IPS DF 6.9 (cell line): ENCODE measurements at regions not wholly inside any gene's neighbourhood (a gene's known extent, or its start where the extent isn't known, plus 50 kb on each side); places are given as distances from the start of the nearest gene placed in this dataset.
"Not testable (repeated sequence)": the region's sequence is repeated elsewhere in the genome, so short reads cannot be mapped to it uniquely, and the experiment has no call there.

ENCODE experiments used
- DNase-seq: peaks from one replicate; pipeline ENCODE4 v3.0.0-alpha.2; 2013; ENCODE audit warnings: low read depth, low spot score
- H3K27ac ChIP-seq: one replicate; pipeline ENCODE4 v1.5.1; 2013; ENCODE audit warnings: low read length, control low read depth
- H3K27me3 ChIP-seq: 2 replicates; pipeline ENCODE4 v1.6.1; 2013; ENCODE audit warnings: mild to moderate bottlenecking, low read length; ENCODE audit not compliant: control insufficient read depth, insufficient read depth
- H3K36me3 ChIP-seq: 2 replicates; pipeline ENCODE4 v1.6.1; 2013; ENCODE audit warnings: low read length; ENCODE audit not compliant: control insufficient read depth, insufficient read depth
- H3K4me1 ChIP-seq: 2 replicates; pipeline ENCODE4 v1.6.1; 2013; ENCODE audit warnings: low read length; ENCODE audit not compliant: control insufficient read depth, insufficient read depth
- H3K4me3 ChIP-seq: 2 replicates; pipeline ENCODE4 v1.5.1; 2013; ENCODE audit warnings: mild to moderate bottlenecking, low read length
- H3K9me3 ChIP-seq: 2 replicates; pipeline ENCODE4 v1.6.1; 2013; ENCODE audit warnings: low read length, inconsistent platforms; ENCODE audit not compliant: control insufficient read depth, insufficient read depth
- WGBS: extraction: QIAGEN DNeasy Blood & Tissue Kit; methylation state at CpG from one replicate; pipeline ENCODE4 v1.1.7; 2013; ENCODE audit warnings: mixed read lengths, missing lambda C conversion rate; ENCODE audit not compliant: insufficient read length, insufficient coverage; 5-methylcytosine and 5-hydroxymethylcytosine counted together

DNA sequence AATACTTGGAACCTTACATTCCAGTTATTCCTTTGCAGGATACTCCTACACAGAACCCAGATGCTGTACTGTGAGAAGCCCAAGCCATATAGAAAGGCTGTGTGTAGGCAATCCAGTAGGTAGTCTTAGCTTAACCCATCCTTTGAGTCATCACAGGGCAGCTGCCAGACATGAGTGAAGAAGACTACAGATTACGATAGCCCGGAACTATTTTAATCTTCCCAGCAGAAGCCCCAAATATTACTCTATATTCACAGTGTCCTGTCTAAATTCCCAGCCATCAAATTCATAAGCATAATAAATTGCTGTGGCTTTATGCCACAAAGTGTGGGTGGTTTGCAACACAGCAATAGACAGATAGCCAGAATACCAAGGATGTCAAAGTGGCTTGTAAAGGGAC, 474.1 kb upstream of the STEAP1 start:
- H3K9me3 ChIP-seq: no peaks in the 10 kb centered on the region
- no peaks in the 10 kb centered on the region for H3K27me3 ChIP-seq
- H3K36me3 ChIP-seq: no peaks in the 10 kb centered on the region
- DNase-seq: no peak
- H3K4me1 ChIP-seq: no peaks in the 10 kb centered on the region
- no peak overlapping the region for H3K27ac ChIP-seq
- no CpG with 5 or more reads among the region's 2 CpGs for WGBS
- H3K4me3 ChIP-seq: no peak overlapping the region

DNA sequence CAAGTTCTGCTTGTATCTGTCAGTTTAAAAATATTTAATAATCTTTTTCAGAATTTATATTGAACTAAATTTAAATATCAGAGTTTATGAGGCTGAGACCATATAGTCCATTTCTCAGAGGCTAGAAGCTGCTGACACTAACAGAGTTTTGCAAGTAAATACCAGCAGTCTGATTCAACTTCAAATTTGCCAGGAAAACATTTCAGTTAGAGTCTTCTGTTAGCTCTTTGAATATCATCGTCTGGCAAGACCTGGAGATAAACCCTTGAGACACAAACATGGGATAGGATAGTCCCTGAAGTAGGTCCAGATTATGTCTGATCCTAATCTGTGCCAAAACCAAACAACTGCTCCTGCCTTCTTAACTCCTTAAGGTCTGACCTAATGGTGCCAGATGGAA, 472.8 kb upstream of the STEAP1 start:
- no peaks in the 10 kb centered on the region for H3K36me3 ChIP-seq
- H3K27me3 ChIP-seq: no peaks in the 10 kb centered on the region
- no peaks in the 10 kb centered on the region for H3K9me3 ChIP-seq
- H3K4me3 ChIP-seq: no peak overlapping the region
- H3K4me1 ChIP-seq: no peaks in the 10 kb centered on the region
- no peak overlapping the region for H3K27ac ChIP-seq
- DNase-seq: no peak
- WGBS: no CpG with 5 or more reads among the region's 1 CpG

DNA sequence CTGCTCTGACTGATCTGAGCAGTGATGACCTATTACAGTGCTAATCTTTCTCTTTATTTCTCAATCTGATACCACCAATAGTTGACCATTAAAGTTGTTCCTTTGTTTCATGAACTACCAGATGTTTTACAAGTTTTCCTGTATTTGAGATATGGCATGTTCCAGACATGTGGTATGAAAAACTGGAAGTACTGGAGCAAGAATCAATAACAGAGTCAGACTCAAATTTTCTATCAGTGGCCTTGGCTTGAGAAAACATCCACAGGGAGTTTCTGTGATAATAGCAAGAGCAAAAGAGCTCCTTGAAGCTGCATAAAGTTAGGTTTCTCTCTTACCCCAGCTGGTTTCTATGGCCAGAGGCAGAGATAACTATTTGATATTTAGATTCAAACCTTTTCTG, 469.0 kb upstream of the STEAP1 start:
- Histone ChIP-seq H3K4me1 (no peaks in the 10 kb centered on the region), H3K36me3 (no peaks in the 10 kb centered on the region), H3K27ac (no peak overlapping the region), H3K4me3 (no peak overlapping the region), H3K27me3 (no peaks in the 10 kb centered on the region), H3K9me3 (no peaks in the 10 kb centered on the region)
- no peak for DNase-seq

DNA sequence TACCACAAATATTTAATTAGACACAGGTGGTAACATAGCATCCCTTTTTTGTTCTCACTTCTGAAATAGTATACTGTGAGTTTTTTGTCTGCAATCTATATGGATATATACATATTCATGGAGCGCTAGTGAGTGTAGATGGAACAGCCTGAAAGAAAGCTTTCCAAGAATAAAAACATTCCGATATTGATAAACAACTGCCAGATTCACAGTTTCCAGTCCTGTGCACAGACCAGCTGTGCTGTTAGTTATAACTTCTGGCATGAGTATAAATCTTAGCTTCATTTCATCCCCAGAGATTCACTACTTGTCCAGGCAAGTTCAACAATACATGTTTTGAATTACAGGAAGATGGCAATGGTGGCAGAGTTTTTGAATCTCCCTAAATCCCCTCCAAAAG, 467.1 kb upstream of the STEAP1 start:
- Histone ChIP-seq H3K27me3 (no peaks in the 10 kb centered on the region), H3K36me3 (no peaks in the 10 kb centered on the region), H3K4me3 (no peak overlapping the region), H3K4me1 (no peaks in the 10 kb centered on the region), H3K27ac (no peak overlapping the region), H3K9me3 (no peaks in the 10 kb centered on the region)
- DNase-seq: no peak
- no CpG with 5 or more reads among the region's 2 CpGs for WGBS

DNA sequence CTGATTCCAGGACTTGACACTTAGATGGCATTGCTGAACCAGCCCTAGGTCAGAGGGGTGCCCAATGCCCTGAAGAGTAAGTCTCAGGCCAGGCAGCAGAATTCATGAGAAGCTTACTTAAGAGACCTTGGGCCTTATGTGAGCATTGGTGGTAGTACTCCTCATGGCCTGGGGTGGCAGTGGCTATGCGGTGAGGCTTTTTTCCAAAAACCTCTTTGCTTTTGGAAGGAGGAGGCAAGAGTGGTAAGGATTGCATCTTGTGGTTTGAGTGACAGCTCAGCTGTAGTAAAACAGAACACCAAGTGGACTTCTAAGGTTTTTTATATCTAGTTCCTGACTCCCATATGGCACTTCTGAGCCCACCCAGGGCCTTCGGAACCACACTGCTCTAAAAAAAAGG, 459.0 kb upstream of the STEAP1 start:
- no peak overlapping the region for H3K27ac ChIP-seq
- H3K9me3 ChIP-seq: no peaks in the 10 kb centered on the region
- no peak overlapping the region for H3K4me3 ChIP-seq
- no peaks in the 10 kb centered on the region for H3K4me1 ChIP-seq
- DNase-seq: no peak
- no CpG with 5 or more reads among the region's 2 CpGs for WGBS
- H3K36me3 ChIP-seq: no peaks in the 10 kb centered on the region
- no peaks in the 10 kb centered on the region for H3K27me3 ChIP-seq

DNA sequence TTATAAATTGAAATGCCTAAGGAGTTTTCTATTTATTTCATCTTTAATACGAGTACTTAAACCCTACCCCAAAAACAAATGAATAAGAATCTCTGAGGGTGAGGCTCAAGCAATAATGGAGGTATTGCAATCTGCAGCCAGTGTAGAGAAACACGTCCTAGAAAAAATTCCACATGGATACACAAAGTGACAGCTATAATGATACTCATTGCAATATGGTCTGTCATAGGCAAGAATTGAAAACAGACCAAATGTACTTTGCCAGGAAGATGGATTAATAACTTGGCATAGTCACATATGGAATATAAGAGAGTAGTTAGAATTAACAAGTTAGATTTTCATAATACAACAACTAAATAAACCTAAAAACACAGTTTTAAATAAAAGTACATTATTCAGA, 440.1 kb upstream of the STEAP1 start:
- WGBS: no CpG with 5 or more reads among the region's 2 CpGs
- DNase-seq: no peak
- H3K9me3 ChIP-seq: no peaks in the 10 kb centered on the region
- no peaks in the 10 kb centered on the region for H3K36me3 ChIP-seq
- H3K4me1 ChIP-seq: no peaks in the 10 kb centered on the region
- H3K27me3 ChIP-seq: no peaks in the 10 kb centered on the region
- no peak overlapping the region for H3K4me3 ChIP-seq
- H3K27ac ChIP-seq: no peak overlapping the region

DNA sequence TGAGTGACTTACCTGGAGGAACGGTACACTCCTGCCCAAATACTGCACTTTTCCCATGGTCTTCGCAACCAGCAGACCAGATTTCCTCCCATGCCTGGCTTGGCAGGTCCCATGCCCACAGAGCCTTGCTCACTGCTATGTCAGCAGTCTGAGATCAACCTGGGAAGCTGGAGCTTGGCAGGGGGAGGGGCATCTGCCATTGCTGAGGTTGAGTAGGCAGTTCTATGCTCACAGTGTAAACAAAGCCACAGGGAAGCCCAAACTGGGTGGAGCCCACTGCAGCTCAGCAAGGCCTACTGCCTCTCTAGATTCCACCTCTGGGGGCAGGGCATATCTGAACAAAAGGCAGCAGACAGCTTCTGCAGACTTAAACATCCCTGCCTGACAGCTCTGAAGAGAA, 435.3 kb upstream of the STEAP1 start:
- not testable (repeated sequence) for DNase-seq, H3K9me3 ChIP-seq, H3K27me3 ChIP-seq, H3K27ac ChIP-seq, H3K36me3 ChIP-seq, H3K4me3 ChIP-seq, H3K4me1 ChIP-seq
- WGBS: no CpG with 5 or more reads among the region's 2 CpGs

DNA sequence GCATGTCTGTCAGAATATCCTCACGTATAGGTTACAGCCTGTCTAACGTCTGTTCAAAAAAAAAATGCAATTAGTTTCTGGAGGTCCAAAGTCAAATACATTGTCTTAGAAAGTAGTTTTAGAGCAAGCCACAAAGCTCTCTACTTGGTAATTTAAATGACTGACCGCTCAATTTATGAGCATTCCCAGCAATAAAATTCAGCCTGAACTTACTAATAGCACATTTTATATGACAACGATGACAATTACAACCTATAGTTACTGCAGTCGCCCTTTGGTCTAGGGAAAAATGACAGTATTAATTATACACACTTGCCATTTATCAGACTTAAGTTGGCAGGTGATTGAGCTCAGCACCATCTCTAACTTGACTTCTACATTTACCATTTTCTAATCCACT, 425.8 kb upstream of the STEAP1 start:
- WGBS: no CpG with 5 or more reads among the region's 5 CpGs
- H3K27ac ChIP-seq: no peak overlapping the region

DNA sequence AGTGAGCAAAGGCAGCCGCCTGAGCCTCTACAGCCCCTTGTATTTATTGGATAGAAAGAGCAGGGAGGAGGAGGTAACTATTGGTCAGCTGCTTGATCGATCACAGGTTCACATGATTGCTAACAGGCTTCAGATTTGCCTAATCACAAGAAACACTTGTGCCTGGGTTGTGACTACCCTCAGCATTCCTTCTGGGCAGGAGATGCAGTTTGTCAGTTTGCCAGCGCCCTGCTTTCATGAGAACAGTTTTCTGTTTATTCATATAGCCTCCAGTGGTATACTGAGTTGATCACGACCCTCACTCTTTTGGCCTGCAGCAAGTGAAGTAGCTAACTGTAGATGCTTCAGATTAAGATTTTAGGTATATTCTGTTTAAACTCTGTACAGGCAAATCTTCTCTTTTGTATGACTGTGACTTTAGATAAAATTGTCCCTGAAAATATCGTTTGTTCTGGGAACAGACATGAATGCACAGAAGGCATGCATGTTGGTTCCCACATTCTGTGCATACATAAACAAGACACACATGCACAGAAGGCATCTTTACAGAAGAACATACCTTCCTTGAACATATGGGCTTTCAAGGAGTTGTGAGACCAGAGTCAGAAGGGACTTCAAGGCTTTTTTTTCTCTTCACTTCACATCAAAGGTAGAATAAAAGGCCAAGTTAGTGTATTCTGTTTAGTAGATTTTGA, 422.4 kb upstream of the STEAP1 start:
- Histone ChIP-seq H3K36me3 (no peaks in the 10 kb centered on the region), H3K9me3 (no peaks in the 10 kb centered on the region), H3K4me3 (no peak overlapping the region), H3K4me1 (no peaks in the 10 kb centered on the region), H3K27me3 (no peaks in the 10 kb centered on the region), H3K27ac (no peak overlapping the region)
- DNase-seq: no peak
- WGBS: no CpG with 5 or more reads among the region's 5 CpGs

More for the DNA sequence above, 425.8 kb upstream of the STEAP1 start:
- Histone ChIP-seq H3K4me3 (no peak overlapping the region), H3K36me3 (no peaks in the 10 kb centered on the region), H3K4me1 (no peaks in the 10 kb centered on the region), H3K9me3 (no peaks in the 10 kb centered on the region), H3K27me3 (no peaks in the 10 kb centered on the region)
- no peak for DNase-seq

DNA sequence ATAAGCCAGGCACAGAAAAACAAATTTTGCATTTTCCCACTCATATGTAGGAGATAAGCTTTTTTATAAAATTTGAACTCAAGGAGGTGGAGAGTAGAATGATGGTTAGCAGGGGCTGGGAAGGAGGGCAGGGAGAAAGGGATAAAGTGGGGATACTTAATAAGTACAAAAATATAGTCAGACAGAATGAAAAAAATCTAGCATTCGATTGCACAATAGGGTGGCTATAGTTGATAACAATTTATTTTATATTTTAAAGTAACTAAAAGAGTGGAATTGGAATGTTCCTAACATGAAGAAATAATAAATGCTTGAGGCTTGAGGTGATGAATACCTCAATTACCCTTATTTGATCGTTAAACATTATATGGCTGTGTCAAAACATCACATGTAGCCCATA, 415.7 kb upstream of the STEAP1 start:
- H3K27me3 ChIP-seq: no peaks in the 10 kb centered on the region

DNA sequence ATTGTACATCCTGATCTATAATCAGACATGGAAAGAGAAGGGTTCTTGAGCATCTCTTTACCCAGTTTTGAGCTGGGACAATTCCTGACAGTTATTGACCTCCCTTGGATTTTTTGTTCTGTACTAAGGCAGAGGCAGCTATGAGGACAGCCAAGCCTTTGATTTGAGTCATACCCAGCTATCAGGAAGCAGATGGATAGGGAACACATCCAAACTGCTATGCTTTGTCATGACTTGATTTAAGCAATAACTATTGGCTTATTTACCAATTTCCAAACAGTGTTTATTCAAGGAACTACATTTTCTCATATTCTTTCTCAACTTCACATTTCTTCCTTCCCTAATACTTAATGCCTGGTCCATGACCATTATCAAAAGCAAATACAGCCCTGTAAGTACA, 396.4 kb upstream of the STEAP1 start:
- no peaks in the 10 kb centered on the region for H3K4me1 ChIP-seq

More for the DNA sequence above, 415.7 kb upstream of the STEAP1 start:
- no CpG with 5 or more reads among the region's 2 CpGs for WGBS
- H3K4me1 ChIP-seq: no peaks in the 10 kb centered on the region
- no peaks in the 10 kb centered on the region for H3K36me3 ChIP-seq
- no peak overlapping the region for H3K4me3 ChIP-seq
- no peaks in the 10 kb centered on the region for H3K9me3 ChIP-seq
- no peak for DNase-seq
- H3K27ac ChIP-seq: no peak overlapping the region

More for the DNA sequence above, 396.4 kb upstream of the STEAP1 start:
- no peak for DNase-seq
- no peaks in the 10 kb centered on the region for H3K36me3 ChIP-seq
- no peaks in the 10 kb centered on the region for H3K27me3 ChIP-seq
- H3K9me3 ChIP-seq: no peaks in the 10 kb centered on the region
- no peak overlapping the region for H3K4me3 ChIP-seq
- H3K27ac ChIP-seq: no peak overlapping the region
